ENCODE measurements at regions not wholly inside any gene's neighbourhood (a gene's known extent, or its start where the extent isn't known, plus 50 kb on each side); places are given as distances from the start of the nearest gene placed in this dataset.

GRCh38 chr14:22044193-22044592, 370.6 kb upstream of the OR4E1 start:
- Histone ChIP-seq H2AFZ (ENCODE audit: low read length) (no peak overlapping the region), H3K9me3 (ENCODE audit: low read length) (no peaks in the 10 kb centered on the region), H3K27me3 (ENCODE audit: control insufficient read depth in 1 of 2, insufficient read depth in 2 of 2, low read length in 2 of 2) (no peaks in the 10 kb centered on the region), H3K79me2 (ENCODE audit: insufficient read depth, low read length) (no peaks in the 10 kb centered on the region), H3K27ac (ENCODE audit: extremely low read length, insufficient read depth, low read length) (no peak overlapping the region), H3K4me2 (ENCODE audit: low read depth, low read length) (no peak overlapping the region), H3K4me3 (replicated peaks in 1 of 3; ENCODE audit: insufficient read depth in 1 of 3, low read depth in 2 of 3, low read length in 3 of 3) (no peak overlapping the region), H3K4me1 (ENCODE audit: insufficient read depth, low read length) (no peaks in the 10 kb centered on the region), H4K20me1 (ENCODE audit: insufficient read depth, low read length) (no peaks in the 10 kb centered on the region), H3K9ac (ENCODE audit: insufficient read depth, low read depth, low read length) (no peak overlapping the region), H3K36me3 (replicated peaks in 1 of 2; ENCODE audit: control insufficient read depth in 1 of 2, insufficient read depth in 2 of 2, low read length in 2 of 2) (no peaks in the 10 kb centered on the region)
- 9% methylated on average over 5 of the region's 5 CpGs for WGBS (ENCODE audit: low lambda C conversion rate)
- CTCF ChIA-PET (ENCODE audit: low intra/inter-chr PET ratio, low total read pairs) = no interaction called here
- intact Hi-C loops (cut with micrococcal nuclease; ENCODE audit: unreplicated experiment) = no loop called here
- no TSS peak for BruUV-seq (replicated peaks)
- TF ChIP-seq ZNF629 (CRISPR knock-in tag; conservative IDR thresholded peaks at IDR 0.05) = peak; percentile 94
- TF ChIP-seq CREB1 (IDR thresholded peaks at IDR 0.05) = peak; percentile 80
- TF ChIP-seq CREB1 (CRISPR knock-in tag; IDR thresholded peaks at IDR 0.05) = no peak
- TF ChIP-seq RARG (CRISPR knock-in tag; IDR thresholded peaks at IDR 0.05; ENCODE audit: low read depth) = no peak
- in situ Hi-C loops (cut with HindIII; ENCODE audit: extremely low pct_ligation_motif_present, low pct_unique_long_range_greater_than_20kb) = no loop called here
- DNase-seq (ENCODE audit: low spot score) (no peak), ATAC-seq (no peak), FAIRE-seq (no peak)
- POLR2A ChIA-PET = no interaction called here

DNA sequence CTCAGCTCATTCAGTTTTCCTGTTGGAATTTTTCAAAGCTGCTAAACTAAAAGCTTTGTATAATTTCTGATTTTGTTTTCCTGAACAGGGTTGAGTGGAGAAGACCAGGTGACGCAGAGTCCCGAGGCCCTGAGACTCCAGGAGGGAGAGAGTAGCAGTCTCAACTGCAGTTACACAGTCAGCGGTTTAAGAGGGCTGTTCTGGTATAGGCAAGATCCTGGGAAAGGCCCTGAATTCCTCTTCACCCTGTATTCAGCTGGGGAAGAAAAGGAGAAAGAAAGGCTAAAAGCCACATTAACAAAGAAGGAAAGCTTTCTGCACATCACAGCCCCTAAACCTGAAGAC, 367.1 kb upstream of the OR4E1 start:
- Histone ChIP-seq H3K4me2 (ENCODE audit: low read depth, low read length) (no peak overlapping the region), H2AFZ (ENCODE audit: low read length) (no peak overlapping the region), H3K4me1 (ENCODE audit: insufficient read depth, low read length) (no peaks in the 10 kb centered on the region), H3K79me2 (ENCODE audit: insufficient read depth, low read length) (no peaks in the 10 kb centered on the region), H3K27ac (ENCODE audit: extremely low read length, insufficient read depth, low read length) (no peak overlapping the region), H3K9ac (ENCODE audit: insufficient read depth, low read depth, low read length) (no peak overlapping the region), H3K27me3 (ENCODE audit: control insufficient read depth in 1 of 2, insufficient read depth in 2 of 2, low read length in 2 of 2) (no peaks in the 10 kb centered on the region), H3K9me3 (ENCODE audit: low read length) (no peaks in the 10 kb centered on the region), H4K20me1 (ENCODE audit: insufficient read depth, low read length) (no peaks in the 10 kb centered on the region), H3K36me3 (replicated peaks in 1 of 2; ENCODE audit: control insufficient read depth in 1 of 2, insufficient read depth in 2 of 2, low read length in 2 of 2) (no peaks in the 10 kb centered on the region), H3K4me3 (replicated peaks in 1 of 3; ENCODE audit: insufficient read depth in 1 of 3, low read depth in 2 of 3, low read length in 3 of 3) (no peak overlapping the region)
- ATAC-seq = peak; percentile 58
- intact Hi-C loops (cut with micrococcal nuclease; ENCODE audit: unreplicated experiment) (no loop called here), in situ Hi-C loops (cut with HindIII; ENCODE audit: extremely low pct_ligation_motif_present, low pct_unique_long_range_greater_than_20kb) (no loop called here)
- ChIA-PET POLR2A (no interaction called here), CTCF (ENCODE audit: low intra/inter-chr PET ratio, low total read pairs) (no interaction called here)
- FAIRE-seq = no peak
- no TSS peak for BruUV-seq (replicated peaks)
- 11% methylated on average over 3 of the region's 3 CpGs for WGBS (ENCODE audit: low lambda C conversion rate)
- DNase-seq (ENCODE audit: low spot score) = no peak
- TF ChIP-seq, protein P1, sequence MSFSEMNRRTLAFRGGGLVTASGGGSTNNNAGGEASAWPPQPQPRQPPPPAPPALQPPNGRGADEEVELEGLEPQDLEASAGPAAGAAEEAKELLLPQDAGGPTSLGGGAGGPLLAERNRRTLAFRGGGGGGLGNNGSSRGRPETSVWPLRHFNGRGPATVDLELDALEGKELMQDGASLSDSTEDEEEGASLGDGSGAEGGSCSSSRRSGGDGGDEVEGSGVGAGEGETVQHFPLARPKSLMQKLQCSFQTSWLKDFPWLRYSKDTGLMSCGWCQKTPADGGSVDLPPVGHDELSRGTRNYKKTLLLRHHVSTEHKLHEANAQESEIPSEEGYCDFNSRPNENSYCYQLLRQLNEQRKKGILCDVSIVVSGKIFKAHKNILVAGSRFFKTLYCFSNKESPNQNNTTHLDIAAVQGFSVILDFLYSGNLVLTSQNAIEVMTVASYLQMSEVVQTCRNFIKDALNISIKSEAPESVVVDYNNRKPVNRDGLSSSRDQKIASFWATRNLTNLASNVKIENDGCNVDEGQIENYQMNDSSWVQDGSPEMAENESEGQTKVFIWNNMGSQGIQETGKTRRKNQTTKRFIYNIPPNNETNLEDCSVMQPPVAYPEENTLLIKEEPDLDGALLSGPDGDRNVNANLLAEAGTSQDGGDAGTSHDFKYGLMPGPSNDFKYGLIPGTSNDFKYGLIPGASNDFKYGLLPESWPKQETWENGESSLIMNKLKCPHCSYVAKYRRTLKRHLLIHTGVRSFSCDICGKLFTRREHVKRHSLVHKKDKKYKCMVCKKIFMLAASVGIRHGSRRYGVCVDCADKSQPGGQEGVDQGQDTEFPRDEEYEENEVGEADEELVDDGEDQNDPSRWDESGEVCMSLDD (CRISPR knock-in tag; IDR thresholded peaks at IDR 0.05; ENCODE audit: borderline replicate concordance) = no peak
- TF ChIP-seq AHR (CRISPR knock-in tag; IDR thresholded peaks at IDR 0.05) = no peak
- TF ChIP-seq, protein P2, sequence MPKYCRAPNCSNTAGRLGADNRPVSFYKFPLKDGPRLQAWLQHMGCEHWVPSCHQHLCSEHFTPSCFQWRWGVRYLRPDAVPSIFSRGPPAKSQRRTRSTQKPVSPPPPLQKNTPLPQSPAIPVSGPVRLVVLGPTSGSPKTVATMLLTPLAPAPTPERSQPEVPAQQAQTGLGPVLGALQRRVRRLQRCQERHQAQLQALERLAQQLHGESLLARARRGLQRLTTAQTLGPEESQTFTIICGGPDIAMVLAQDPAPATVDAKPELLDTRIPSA (CRISPR knock-in tag; IDR thresholded peaks at IDR 0.05; ENCODE audit: borderline replicate concordance) = no peak
- TF ChIP-seq TGIF2 (CRISPR knock-in tag; IDR thresholded peaks at IDR 0.05) = no peak
- no peak for TF ChIP-seq NCOA2 (CRISPR knock-in tag; IDR thresholded peaks at IDR 0.05)
- TF ChIP-seq GATA4 (IDR thresholded peaks at IDR 0.05; ENCODE audit: borderline replicate concordance, low read depth) = no peak
- TF ChIP-seq, protein P3, sequence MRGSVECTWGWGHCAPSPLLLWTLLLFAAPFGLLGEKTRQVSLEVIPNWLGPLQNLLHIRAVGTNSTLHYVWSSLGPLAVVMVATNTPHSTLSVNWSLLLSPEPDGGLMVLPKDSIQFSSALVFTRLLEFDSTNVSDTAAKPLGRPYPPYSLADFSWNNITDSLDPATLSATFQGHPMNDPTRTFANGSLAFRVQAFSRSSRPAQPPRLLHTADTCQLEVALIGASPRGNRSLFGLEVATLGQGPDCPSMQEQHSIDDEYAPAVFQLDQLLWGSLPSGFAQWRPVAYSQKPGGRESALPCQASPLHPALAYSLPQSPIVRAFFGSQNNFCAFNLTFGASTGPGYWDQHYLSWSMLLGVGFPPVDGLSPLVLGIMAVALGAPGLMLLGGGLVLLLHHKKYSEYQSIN (CRISPR knock-in tag; IDR thresholded peaks at IDR 0.05; ENCODE audit: borderline replicate concordance) = no peak
- no peak for TF ChIP-seq FOXO4 (CRISPR knock-in tag; conservative IDR thresholded peaks at IDR 0.05)
- no peak for TF ChIP-seq ZBTB44 (CRISPR knock-in tag; IDR thresholded peaks at IDR 0.05)

All from HepG2 (cell line).